Smooth muscle cell (in vitro differentiated cells): ENCODE measurements at regions not wholly inside any gene's neighbourhood (a gene's known extent, or its start where the extent isn't known, plus 50 kb on each side); places are given as distances from the start of the nearest gene placed in this dataset.

ENCODE experiments used
- DNase-seq: peaks from one replicate; lab custom pipeline; 2025; ENCODE audit not compliant: unreplicated experiment; lab: John Stamatoyannopoulos, UW
- H2AFZ ChIP-seq: fragments of 200-600 bp; sonication (generic); 2 replicates; pipeline ENCODE4 v1.6.0; 2016; ENCODE audit warnings: antibody characterized with exemption, low read depth, mild to moderate bottlenecking
- H3F3A ChIP-seq: fragments of 200-600 bp; sonication (generic); 2 replicates; pipeline ENCODE4 v1.6.0; 2017; ENCODE audit warnings: antibody characterized with exemption, low read depth
- H3K27ac ChIP-seq: fragments of 200-600 bp; sonication (generic); 2 replicates; pipeline ENCODE4 v1.5.1; 2016; ENCODE audit warnings: low read depth, mild to moderate bottlenecking
- H3K27me3 ChIP-seq: fragments of 200-600 bp; sonication (generic); 2 replicates; pipeline ENCODE4 v1.6.1; 2016; ENCODE audit warnings: low read depth, mild to moderate bottlenecking
- H3K36me3 ChIP-seq: fragments of 200-600 bp; sonication (generic); 2 replicates; pipeline ENCODE4 v1.5.1; 2016; ENCODE audit warnings: low read depth
- H3K4me1 ChIP-seq: fragments of 200-600 bp; sonication (generic); 2 replicates; pipeline ENCODE4 v1.5.1; 2016; ENCODE audit warnings: low read depth
- H3K4me2 ChIP-seq: fragments of 200-600 bp; sonication (generic); 2 replicates; pipeline ENCODE4 v1.6.0; 2016; ENCODE audit warnings: mild to moderate bottlenecking
- H3K4me3 ChIP-seq: fragments of 200-600 bp; sonication (generic); 2 replicates; pipeline ENCODE4 v1.5.1; 2016; ENCODE audit warnings: mild to moderate bottlenecking
- H3K79me2 ChIP-seq: fragments of 200-600 bp; sonication (generic); 2 replicates; pipeline ENCODE4 v1.6.0; 2016; ENCODE audit warnings: low read depth, mild to moderate bottlenecking
- H3K9ac ChIP-seq: fragments of 200-600 bp; sonication (generic); 2 replicates; pipeline ENCODE4 v1.6.0; 2016; ENCODE audit warnings: low read depth
- H3K9me3 ChIP-seq: fragments of 200-600 bp; sonication (generic); replicated peaks from 2 replicates; pipeline ENCODE4 v1.5.1; 2016; ENCODE audit warnings: low read depth
- H4K20me1 ChIP-seq: fragments of 200-600 bp; sonication (generic); 2 replicates; pipeline ENCODE4 v1.6.0; 2016; ENCODE audit warnings: low read depth
- WGBS: methylation state at CpG from one replicate; pipeline ENCODE4 v1.1.7; 2016; ENCODE audit warnings: low lambda C conversion rate; 5-methylcytosine and 5-hydroxymethylcytosine counted together
- TF ChIP-seq, protein P1 (sequence below): fragments of 200-600 bp; sonication (generic); IDR thresholded peaks from 2 replicates; pipeline ENCODE4 v1.5.1; 2017; ENCODE audit warnings: borderline replicate concordance, mild to moderate bottlenecking, antibody characterized with exemption; ENCODE audit not compliant: insufficient read depth, poor library complexity, severe bottlenecking

- TF ChIP-seq, protein P1, sequence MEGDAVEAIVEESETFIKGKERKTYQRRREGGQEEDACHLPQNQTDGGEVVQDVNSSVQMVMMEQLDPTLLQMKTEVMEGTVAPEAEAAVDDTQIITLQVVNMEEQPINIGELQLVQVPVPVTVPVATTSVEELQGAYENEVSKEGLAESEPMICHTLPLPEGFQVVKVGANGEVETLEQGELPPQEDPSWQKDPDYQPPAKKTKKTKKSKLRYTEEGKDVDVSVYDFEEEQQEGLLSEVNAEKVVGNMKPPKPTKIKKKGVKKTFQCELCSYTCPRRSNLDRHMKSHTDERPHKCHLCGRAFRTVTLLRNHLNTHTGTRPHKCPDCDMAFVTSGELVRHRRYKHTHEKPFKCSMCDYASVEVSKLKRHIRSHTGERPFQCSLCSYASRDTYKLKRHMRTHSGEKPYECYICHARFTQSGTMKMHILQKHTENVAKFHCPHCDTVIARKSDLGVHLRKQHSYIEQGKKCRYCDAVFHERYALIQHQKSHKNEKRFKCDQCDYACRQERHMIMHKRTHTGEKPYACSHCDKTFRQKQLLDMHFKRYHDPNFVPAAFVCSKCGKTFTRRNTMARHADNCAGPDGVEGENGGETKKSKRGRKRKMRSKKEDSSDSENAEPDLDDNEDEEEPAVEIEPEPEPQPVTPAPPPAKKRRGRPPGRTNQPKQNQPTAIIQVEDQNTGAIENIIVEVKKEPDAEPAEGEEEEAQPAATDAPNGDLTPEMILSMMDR, result no peak
- Histone ChIP-seq H2AFZ (no peak overlapping the region), H3K4me3 (no peak overlapping the region), H3K4me2 (no peak overlapping the region), H3K27me3 (no peaks in the 10 kb centered on the region), H3F3A (no peaks in the 10 kb centered on the region), H3K79me2 (no peaks in the 10 kb centered on the region), H4K20me1 (no peaks in the 10 kb centered on the region), H3K36me3 (no peaks in the 10 kb centered on the region), H3K27ac (no peak overlapping the region), H3K9ac (no peak overlapping the region), H3K9me3 (no peaks in the 10 kb centered on the region), H3K4me1 (no peaks in the 10 kb centered on the region)
- 55% methylated on average over 4 of the region's 4 CpGs for WGBS
- DNase-seq, result no peak
These were observed 312.4 kb upstream of the CDH5 start for GRCh38 chr16:66054095-66054494.

DNA sequence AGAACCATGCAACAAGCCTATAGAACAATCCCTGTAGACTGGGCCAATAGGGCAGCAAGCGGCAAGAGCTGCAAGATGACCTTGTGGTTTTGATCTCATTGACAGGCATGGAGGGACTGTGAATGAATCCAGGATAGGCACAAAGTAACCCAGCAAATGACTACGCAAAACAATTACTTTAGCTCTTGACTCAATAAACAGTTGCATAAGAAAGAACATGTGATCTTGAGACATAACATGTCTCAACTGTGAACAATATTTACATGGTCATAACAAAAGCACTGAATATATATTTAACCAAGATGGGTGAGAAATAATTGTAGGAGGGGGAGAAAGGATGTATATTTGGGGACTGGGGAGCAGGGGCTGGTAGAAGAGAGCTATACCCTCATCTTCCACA, 313.7 kb upstream of the CDH5 start:
- H2AFZ ChIP-seq, result no peak overlapping the region
- no peaks in the 10 kb centered on the region for H3K36me3 ChIP-seq
- H3K4me2 ChIP-seq, result no peak overlapping the region
- H3K9me3 ChIP-seq, result no peaks in the 10 kb centered on the region
- TF ChIP-seq, protein P1, result no peak
- no peaks in the 10 kb centered on the region for H3K4me1 ChIP-seq
- no peak overlapping the region for H3K27ac ChIP-seq
- H3F3A ChIP-seq, result no peaks in the 10 kb centered on the region
- 95% methylated on average over 2 of the region's 2 CpGs for WGBS
- DNase-seq, result no peak
- no peak overlapping the region for H3K4me3 ChIP-seq
- no peaks in the 10 kb centered on the region for H3K27me3 ChIP-seq
- H4K20me1 ChIP-seq, result no peaks in the 10 kb centered on the region
- no peak overlapping the region for H3K9ac ChIP-seq
- no peaks in the 10 kb centered on the region for H3K79me2 ChIP-seq

DNA sequence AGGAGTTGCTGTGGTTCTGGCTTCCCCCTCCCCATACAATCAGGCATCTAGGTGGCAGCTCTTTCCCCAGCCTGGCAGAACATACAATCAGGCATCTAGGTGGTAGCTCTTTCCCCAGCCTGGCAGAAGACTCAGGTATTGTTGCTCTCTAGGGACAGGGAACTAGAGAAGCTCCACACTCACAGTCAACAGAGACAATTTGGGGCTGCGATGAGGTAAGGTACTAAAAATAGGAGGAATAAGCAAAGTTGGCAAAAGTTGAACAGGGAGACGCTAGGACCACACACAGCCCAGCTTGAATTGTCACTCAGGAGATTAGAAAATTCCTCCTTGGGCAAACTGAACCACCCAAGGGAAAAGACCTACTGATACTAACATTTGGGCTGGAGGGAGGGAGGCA, 315.5 kb upstream of the CDH5 start:
- no peaks in the 10 kb centered on the region for H4K20me1 ChIP-seq
- H3K4me2 ChIP-seq, result no peak overlapping the region
- TF ChIP-seq, protein P1, result no peak
- H3K9ac ChIP-seq, result no peak overlapping the region
- WGBS, result 94% methylated on average over 2 of the region's 2 CpGs
- H3K27me3 ChIP-seq, result no peaks in the 10 kb centered on the region
- H3K36me3 ChIP-seq, result no peaks in the 10 kb centered on the region
- H3K4me3 ChIP-seq, result no peak overlapping the region
- no peaks in the 10 kb centered on the region for H3K9me3 ChIP-seq
- H2AFZ ChIP-seq, result no peak overlapping the region
- no peak for DNase-seq
- no peaks in the 10 kb centered on the region for H3F3A ChIP-seq
- no peak overlapping the region for H3K27ac ChIP-seq
- no peaks in the 10 kb centered on the region for H3K79me2 ChIP-seq
- no peaks in the 10 kb centered on the region for H3K4me1 ChIP-seq

DNA sequence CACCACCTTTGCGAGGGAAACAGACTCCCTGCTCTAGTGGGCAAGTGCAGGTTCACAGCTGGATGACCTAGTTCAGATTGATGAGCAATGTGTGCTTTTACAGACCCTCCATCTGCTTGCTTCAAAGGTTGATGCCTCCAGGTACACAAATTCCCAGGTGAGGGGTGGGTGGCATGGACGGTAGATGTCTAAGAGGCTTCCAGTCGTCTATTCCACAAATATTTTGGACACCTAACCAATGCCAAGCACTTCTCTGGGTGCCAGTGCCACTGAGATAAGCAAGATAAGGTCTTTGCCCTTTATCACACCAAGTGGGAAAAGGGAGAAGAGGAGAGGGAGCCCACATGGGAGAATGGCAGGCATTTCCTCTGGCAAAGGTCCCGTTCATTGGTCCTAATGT, 316.6 kb upstream of the CDH5 start:
- Histone ChIP-seq H3K4me3 (no peak overlapping the region), H3K36me3 (no peaks in the 10 kb centered on the region), H3K4me2 (no peak overlapping the region), H3K4me1 (no peaks in the 10 kb centered on the region), H3K79me2 (no peaks in the 10 kb centered on the region), H3K27me3 (no peaks in the 10 kb centered on the region), H3K9me3 (no peaks in the 10 kb centered on the region), H3K9ac (no peak overlapping the region), H3F3A (no peaks in the 10 kb centered on the region), H4K20me1 (no peaks in the 10 kb centered on the region), H2AFZ (no peak overlapping the region), H3K27ac (no peak overlapping the region)
- TF ChIP-seq, protein P1, result no peak
- 96% methylated on average over 4 of the region's 4 CpGs for WGBS
- no peak for DNase-seq
